Activated CD4-positive, CD25-positive, alpha-beta regulatory T cell (primary cell): ENCODE measurements at regions not wholly inside any gene's neighbourhood (a gene's known extent, or its start where the extent isn't known, plus 50 kb on each side); places are given as distances from the start of the nearest gene placed in this dataset.

Source experiments
- DNase-seq, 4 experiments: peaks; one replicate each; lab custom pipeline; 2025; lab: John Stamatoyannopoulos, UW

- DNase-seq, result no peak
Measured at GRCh38 chr17:72501404-72502370, 380.9 kb downstream of the SOX9 start.

GRCh38 chr17:72502371-72503341 lies 381.8 kb downstream of the SOX9 start:
- DNase-seq, result no peak

- DNase-seq, result no peak
Measured at GRCh38 chr17:72503556-72503955, 382.7 kb downstream of the SOX9 start.

- DNase-seq, result no peak
Measured at GRCh38 chr17:72504783-72505182, 384.0 kb downstream of the SOX9 start.

- no peak for DNase-seq
Measured at GRCh38 chr17:72506773-72507172, 386.0 kb downstream of the SOX9 start.

GRCh38 chr17:72507370-72507769 lies 386.6 kb downstream of the SOX9 start:
- no peak for DNase-seq

- DNase-seq, result no peak
Measured at GRCh38 chr17:72510351-72511016, 389.7 kb downstream of the SOX9 start.

- DNase-seq, result no peak
Measured at GRCh38 chr17:72511242-72511641, 390.4 kb downstream of the SOX9 start.

- DNase-seq, result no peak
Measured at GRCh38 chr17:72511874-72512273, 391.1 kb downstream of the SOX9 start.

- no peak for DNase-seq
Measured at GRCh38 chr17:72512649-72513556, 392.1 kb downstream of the SOX9 start.

GRCh38 chr17:72514321-72514861 lies 393.6 kb downstream of the SOX9 start:
- no peak for DNase-seq

- no peak for DNase-seq
Measured at GRCh38 chr17:72514891-72515290, 394.1 kb downstream of the SOX9 start.

GRCh38 chr17:72515291-72516065 lies 394.7 kb downstream of the SOX9 start:
- DNase-seq, result no peak

- no peak for DNase-seq
Measured at GRCh38 chr17:72516772-72517399, 396.1 kb downstream of the SOX9 start.

GRCh38 chr17:72517413-72518158 lies 396.8 kb downstream of the SOX9 start:
- DNase-seq, result no peak

- DNase-seq, result no peak
Measured at GRCh38 chr17:72518159-72518732, 397.4 kb downstream of the SOX9 start.

- DNase-seq, result no peak
Measured at GRCh38 chr17:72518753-72519597, 398.2 kb downstream of the SOX9 start.
